GM23338 (cell line): ENCODE measurements at regions not wholly inside any gene's neighbourhood (a gene's known extent, or its start where the extent isn't known, plus 50 kb on each side); places are given as distances from the start of the nearest gene placed in this dataset.

Experiments used
- ATAC-seq: fragments of 200-7000 bp; cut with Tn5 transposase; 3 replicates; pipeline ENCODE4 v1.9.1; 2020
- DNase-seq: peaks from one replicate; pipeline ENCODE4 v3.0.0-alpha.2; 2015; ENCODE audit warnings: low spot score
- H2AFZ ChIP-seq: fragments of 200-600 bp; sonication (generic); 2 replicates; pipeline ENCODE4 v1.8.0; 2016; ENCODE audit warnings: antibody characterized with exemption, mild to moderate bottlenecking, moderate library complexity
- H3F3A ChIP-seq: fragments of 200-600 bp; sonication (generic); replicated peaks from 2 replicates; pipeline ENCODE4 v1.8.0; 2017; ENCODE audit warnings: antibody characterized with exemption, mixed run types, low read depth
- H3K27ac ChIP-seq: fragments of 200-600 bp; sonication (generic); 2 replicates; pipeline ENCODE4 v1.6.1; 2016; ENCODE audit warnings: low read depth
- H3K27me3 ChIP-seq: fragments of 200-600 bp; sonication (generic); 2 replicates; pipeline ENCODE4 v1.8.0; 2016; ENCODE audit warnings: mild to moderate bottlenecking, mixed run types, moderate library complexity; ENCODE audit not compliant: insufficient read depth
- H3K36me3 ChIP-seq: fragments of 200-600 bp; sonication (generic); 2 replicates; pipeline ENCODE4 v1.8.0; 2016; ENCODE audit warnings: mild to moderate bottlenecking; ENCODE audit not compliant: insufficient read depth
- H3K4me1 ChIP-seq: fragments of 200-600 bp; sonication (generic); 2 replicates; pipeline ENCODE4 v1.8.0; 2016; ENCODE audit warnings: mild to moderate bottlenecking, moderate library complexity; ENCODE audit not compliant: insufficient read depth
- H3K4me2 ChIP-seq: fragments of 200-600 bp; sonication (generic); 2 replicates; pipeline ENCODE4 v1.7.1; 2017; ENCODE audit warnings: mixed run types
- H3K4me3 ChIP-seq: fragments of 200-600 bp; sonication (generic); 2 replicates; pipeline ENCODE4 v1.6.1; 2016; ENCODE audit warnings: mixed run types
- H3K79me2 ChIP-seq: fragments of 200-600 bp; sonication (generic); replicated peaks from 2 replicates; pipeline ENCODE4 v1.8.0; 2017; ENCODE audit warnings: mild to moderate bottlenecking; ENCODE audit not compliant: insufficient read depth
- H3K9me2 ChIP-seq: fragments of 200-600 bp; sonication (generic); 2 replicates; pipeline ENCODE4 v1.8.0; 2017; ENCODE audit not compliant: insufficient read depth
- H4K20me1 ChIP-seq: fragments of 200-600 bp; sonication (generic); replicated peaks from 2 replicates; pipeline ENCODE4 v1.8.0; 2017; ENCODE audit warnings: mild to moderate bottlenecking; ENCODE audit not compliant: insufficient read depth
- H3K27ac Mint-ChIP-seq: 2 replicates; pipeline ENCODE4 v1.8.0; 2020; ENCODE audit warnings: inconsistent platforms, mild to moderate bottlenecking, moderate library complexity, mixed read lengths
- H3K27me3 Mint-ChIP-seq: 3 replicates; pipeline ENCODE4 v1.8.0; 2022; ENCODE audit warnings: low read depth, mild to moderate bottlenecking, moderate library complexity, mixed read lengths, inconsistent platforms; ENCODE audit not compliant: insufficient read depth, poor library complexity
- H3K36me3 Mint-ChIP-seq: 3 replicates; pipeline ENCODE4 v1.8.0; 2021; ENCODE audit warnings: low read depth, mild to moderate bottlenecking, inconsistent platforms, moderate library complexity, mixed read lengths
- H3K4me1 Mint-ChIP-seq: 3 replicates; pipeline ENCODE4 v1.8.0; 2020; ENCODE audit warnings: mild to moderate bottlenecking, inconsistent platforms, mixed read lengths
- H3K4me3 Mint-ChIP-seq: 3 replicates; pipeline ENCODE4 v1.8.0; 2021; ENCODE audit warnings: moderate library complexity, mild to moderate bottlenecking, inconsistent platforms, mixed read lengths
- H3K9me3 Mint-ChIP-seq: 3 replicates; pipeline ENCODE4 v1.8.0; 2020; ENCODE audit warnings: moderate library complexity, mild to moderate bottlenecking, inconsistent platforms, mixed read lengths
- EZH2 ChIP-seq: fragments of 200-600 bp; sonication (generic); IDR thresholded peaks from one replicate; pipeline ENCODE4 v1.8.0; 2017; ENCODE audit warnings: antibody characterized with exemption, mild to moderate bottlenecking, low read depth; ENCODE audit not compliant: unreplicated experiment
- EZH2phosphoT487 ChIP-seq: fragments of 200-600 bp; sonication (generic); IDR thresholded peaks from one replicate; pipeline ENCODE4 v1.8.1; 2018; ENCODE audit warnings: antibody characterized with exemption; ENCODE audit not compliant: unreplicated experiment
- POLR2AphosphoS5 ChIP-seq: IDR thresholded peaks from 2 replicates; pipeline ENCODE4 v1.6.1; 2016; ENCODE audit warnings: antibody characterized with exemption, low read depth
- STAT1 ChIP-seq: IDR thresholded peaks from one replicate; pipeline ENCODE4 v1.6.1; 2016; ENCODE audit warnings: antibody characterized with exemption; ENCODE audit not compliant: unreplicated experiment
- ZNF114 ChIP-seq: fragments of 250-450 bp; sonication (Bioruptor Pico); IDR thresholded peaks from 2 replicates; pipeline ENCODE4 v1.5.0; 2020; ENCODE audit warnings: mild to moderate bottlenecking, moderate library complexity
- TF ChIP-seq, protein P1 (sequence below): IDR thresholded peaks from one replicate; pipeline ENCODE4 v1.6.1; 2018; ENCODE audit warnings: antibody characterized with exemption; ENCODE audit not compliant: unreplicated experiment
- TF ChIP-seq, protein P2 (sequence below), 2 experiments: fragments of 200-600 bp in 1 of 2; sonication (generic) in 1 of 2; conservative IDR thresholded peaks; 2 replicates each; pipeline versions ENCODE4 v1.5.1 to v1.6.1; 2016 to 2017; ENCODE audit warnings: antibody characterized with exemption in 2 of 2, low read depth in 2 of 2, mild to moderate bottlenecking in 2 of 2, moderate library complexity in 1 of 2
- TF ChIP-seq, protein P3 (sequence below): fragments of 250-450 bp; sonication (Bioruptor Pico); IDR thresholded peaks from 2 replicates; pipeline ENCODE4 v1.5.0; 2020; ENCODE audit warnings: mild to moderate bottlenecking, moderate library complexity

DNA sequence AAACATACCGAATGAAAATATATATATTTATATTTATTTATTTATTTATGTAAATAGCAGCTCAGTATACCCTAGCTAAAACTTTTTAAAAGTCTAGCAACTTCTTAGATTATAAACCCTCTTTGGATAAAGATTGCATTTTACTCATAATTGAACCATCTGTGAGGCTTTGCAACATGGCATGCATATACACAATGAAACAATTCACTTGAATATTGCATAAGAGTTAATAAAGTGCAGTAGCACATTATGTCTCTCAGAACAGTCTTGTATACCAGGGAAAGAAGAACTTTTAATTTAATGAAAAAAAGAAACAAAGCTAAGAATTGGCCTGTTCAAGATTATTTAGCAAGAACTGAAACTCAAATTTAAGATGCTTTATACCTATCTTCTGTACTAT, 1363.9 kb upstream of the ADGRL2 start:
- DNase-seq, result no peak
- H3K4me3 Mint-ChIP-seq, result no peak overlapping the region

More for the DNA sequence above, 1363.9 kb upstream of the ADGRL2 start:
- no peak overlapping the region for H2AFZ ChIP-seq
- no peak for ATAC-seq
- H3K79me2 ChIP-seq, result no peaks in the 10 kb centered on the region
- peaks cover 4% of the 10 kb centered on the region; the same call in 1 of the 2 replicates for H3K4me1 ChIP-seq
- H3K27me3 ChIP-seq, result no peaks in the 10 kb centered on the region
- peaks cover 8% of the 10 kb centered on the region; the same call in 1 of the 2 replicates for H3K9me2 ChIP-seq
- Mint-ChIP-seq H3K27ac (no peak overlapping the region), H3K27me3 (no peaks in the 10 kb centered on the region), H3K4me1 (peaks cover 16% of the 10 kb centered on the region; the same call in 2 of the 3 replicates), H3K36me3 (no peaks in the 10 kb centered on the region), H3K9me3 (no peaks in the 10 kb centered on the region)
- no peaks in the 10 kb centered on the region for H3K36me3 ChIP-seq
- TF ChIP-seq, protein P1, sequence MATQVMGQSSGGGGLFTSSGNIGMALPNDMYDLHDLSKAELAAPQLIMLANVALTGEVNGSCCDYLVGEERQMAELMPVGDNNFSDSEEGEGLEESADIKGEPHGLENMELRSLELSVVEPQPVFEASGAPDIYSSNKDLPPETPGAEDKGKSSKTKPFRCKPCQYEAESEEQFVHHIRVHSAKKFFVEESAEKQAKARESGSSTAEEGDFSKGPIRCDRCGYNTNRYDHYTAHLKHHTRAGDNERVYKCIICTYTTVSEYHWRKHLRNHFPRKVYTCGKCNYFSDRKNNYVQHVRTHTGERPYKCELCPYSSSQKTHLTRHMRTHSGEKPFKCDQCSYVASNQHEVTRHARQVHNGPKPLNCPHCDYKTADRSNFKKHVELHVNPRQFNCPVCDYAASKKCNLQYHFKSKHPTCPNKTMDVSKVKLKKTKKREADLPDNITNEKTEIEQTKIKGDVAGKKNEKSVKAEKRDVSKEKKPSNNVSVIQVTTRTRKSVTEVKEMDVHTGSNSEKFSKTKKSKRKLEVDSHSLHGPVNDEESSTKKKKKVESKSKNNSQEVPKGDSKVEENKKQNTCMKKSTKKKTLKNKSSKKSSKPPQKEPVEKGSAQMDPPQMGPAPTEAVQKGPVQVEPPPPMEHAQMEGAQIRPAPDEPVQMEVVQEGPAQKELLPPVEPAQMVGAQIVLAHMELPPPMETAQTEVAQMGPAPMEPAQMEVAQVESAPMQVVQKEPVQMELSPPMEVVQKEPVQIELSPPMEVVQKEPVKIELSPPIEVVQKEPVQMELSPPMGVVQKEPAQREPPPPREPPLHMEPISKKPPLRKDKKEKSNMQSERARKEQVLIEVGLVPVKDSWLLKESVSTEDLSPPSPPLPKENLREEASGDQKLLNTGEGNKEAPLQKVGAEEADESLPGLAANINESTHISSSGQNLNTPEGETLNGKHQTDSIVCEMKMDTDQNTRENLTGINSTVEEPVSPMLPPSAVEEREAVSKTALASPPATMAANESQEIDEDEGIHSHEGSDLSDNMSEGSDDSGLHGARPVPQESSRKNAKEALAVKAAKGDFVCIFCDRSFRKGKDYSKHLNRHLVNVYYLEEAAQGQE, result no peak
- TF ChIP-seq EZH2, result no peak
- TF ChIP-seq, protein P2, sequence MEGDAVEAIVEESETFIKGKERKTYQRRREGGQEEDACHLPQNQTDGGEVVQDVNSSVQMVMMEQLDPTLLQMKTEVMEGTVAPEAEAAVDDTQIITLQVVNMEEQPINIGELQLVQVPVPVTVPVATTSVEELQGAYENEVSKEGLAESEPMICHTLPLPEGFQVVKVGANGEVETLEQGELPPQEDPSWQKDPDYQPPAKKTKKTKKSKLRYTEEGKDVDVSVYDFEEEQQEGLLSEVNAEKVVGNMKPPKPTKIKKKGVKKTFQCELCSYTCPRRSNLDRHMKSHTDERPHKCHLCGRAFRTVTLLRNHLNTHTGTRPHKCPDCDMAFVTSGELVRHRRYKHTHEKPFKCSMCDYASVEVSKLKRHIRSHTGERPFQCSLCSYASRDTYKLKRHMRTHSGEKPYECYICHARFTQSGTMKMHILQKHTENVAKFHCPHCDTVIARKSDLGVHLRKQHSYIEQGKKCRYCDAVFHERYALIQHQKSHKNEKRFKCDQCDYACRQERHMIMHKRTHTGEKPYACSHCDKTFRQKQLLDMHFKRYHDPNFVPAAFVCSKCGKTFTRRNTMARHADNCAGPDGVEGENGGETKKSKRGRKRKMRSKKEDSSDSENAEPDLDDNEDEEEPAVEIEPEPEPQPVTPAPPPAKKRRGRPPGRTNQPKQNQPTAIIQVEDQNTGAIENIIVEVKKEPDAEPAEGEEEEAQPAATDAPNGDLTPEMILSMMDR (conservative IDR thresholded peaks at IDR 0.05; ENCODE audit: low read depth in 2 of 2), result no peak
- no peak for TF ChIP-seq POLR2AphosphoS5
- TF ChIP-seq EZH2phosphoT487, result no peak
- TF ChIP-seq, protein P3, sequence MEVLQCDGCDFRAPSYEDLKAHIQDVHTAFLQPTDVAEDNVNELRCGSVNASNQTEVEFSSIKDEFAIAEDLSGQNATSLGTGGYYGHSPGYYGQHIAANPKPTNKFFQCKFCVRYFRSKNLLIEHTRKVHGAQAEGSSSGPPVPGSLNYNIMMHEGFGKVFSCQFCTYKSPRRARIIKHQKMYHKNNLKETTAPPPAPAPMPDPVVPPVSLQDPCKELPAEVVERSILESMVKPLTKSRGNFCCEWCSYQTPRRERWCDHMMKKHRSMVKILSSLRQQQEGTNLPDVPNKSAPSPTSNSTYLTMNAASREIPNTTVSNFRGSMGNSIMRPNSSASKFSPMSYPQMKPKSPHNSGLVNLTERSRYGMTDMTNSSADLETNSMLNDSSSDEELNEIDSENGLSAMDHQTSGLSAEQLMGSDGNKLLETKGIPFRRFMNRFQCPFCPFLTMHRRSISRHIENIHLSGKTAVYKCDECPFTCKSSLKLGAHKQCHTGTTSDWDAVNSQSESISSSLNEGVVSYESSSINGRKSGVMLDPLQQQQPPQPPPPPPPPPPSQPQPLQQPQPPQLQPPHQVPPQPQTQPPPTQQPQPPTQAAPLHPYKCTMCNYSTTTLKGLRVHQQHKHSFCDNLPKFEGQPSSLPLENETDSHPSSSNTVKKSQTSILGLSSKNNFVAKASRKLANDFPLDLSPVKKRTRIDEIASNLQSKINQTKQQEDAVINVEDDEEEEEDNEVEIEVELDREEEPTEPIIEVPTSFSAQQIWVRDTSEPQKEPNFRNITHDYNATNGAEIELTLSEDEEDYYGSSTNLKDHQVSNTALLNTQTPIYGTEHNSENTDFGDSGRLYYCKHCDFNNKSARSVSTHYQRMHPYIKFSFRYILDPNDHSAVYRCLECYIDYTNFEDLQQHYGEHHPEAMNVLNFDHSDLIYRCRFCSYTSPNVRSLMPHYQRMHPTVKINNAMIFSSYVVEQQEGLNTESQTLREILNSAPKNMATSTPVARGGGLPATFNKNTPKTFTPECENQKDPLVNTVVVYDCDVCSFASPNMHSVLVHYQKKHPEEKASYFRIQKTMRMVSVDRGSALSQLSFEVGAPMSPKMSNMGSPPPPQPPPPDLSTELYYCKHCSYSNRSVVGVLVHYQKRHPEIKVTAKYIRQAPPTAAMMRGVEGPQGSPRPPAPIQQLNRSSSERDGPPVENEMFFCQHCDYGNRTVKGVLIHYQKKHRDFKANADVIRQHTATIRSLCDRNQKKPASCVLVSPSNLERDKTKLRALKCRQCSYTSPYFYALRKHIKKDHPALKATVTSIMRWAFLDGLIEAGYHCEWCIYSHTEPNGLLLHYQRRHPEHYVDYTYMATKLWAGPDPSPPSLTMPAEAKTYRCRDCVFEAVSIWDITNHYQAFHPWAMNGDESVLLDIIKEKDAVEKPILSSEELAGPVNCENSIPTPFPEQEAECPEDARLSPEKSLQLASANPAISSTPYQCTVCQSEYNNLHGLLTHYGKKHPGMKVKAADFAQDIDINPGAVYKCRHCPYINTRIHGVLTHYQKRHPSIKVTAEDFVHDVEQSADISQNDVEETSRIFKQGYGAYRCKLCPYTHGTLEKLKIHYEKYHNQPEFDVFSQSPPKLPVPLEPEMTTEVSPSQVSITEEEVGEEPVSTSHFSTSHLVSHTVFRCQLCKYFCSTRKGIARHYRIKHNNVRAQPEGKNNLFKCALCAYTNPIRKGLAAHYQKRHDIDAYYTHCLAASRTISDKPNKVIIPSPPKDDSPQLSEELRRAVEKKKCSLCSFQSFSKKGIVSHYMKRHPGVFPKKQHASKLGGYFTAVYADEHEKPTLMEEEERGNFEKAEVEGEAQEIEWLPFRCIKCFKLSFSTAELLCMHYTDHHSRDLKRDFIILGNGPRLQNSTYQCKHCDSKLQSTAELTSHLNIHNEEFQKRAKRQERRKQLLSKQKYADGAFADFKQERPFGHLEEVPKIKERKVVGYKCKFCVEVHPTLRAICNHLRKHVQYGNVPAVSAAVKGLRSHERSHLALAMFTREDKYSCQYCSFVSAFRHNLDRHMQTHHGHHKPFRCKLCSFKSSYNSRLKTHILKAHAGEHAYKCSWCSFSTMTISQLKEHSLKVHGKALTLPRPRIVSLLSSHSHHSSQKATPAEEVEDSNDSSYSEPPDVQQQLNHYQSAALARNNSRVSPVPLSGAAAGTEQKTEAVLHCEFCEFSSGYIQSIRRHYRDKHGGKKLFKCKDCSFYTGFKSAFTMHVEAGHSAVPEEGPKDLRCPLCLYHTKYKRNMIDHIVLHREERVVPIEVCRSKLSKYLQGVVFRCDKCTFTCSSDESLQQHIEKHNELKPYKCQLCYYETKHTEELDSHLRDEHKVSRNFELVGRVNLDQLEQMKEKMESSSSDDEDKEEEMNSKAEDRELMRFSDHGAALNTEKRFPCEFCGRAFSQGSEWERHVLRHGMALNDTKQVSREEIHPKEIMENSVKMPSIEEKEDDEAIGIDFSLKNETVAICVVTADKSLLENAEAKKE (CRISPR knock-in tag), result no peak
- no peak for TF ChIP-seq ZNF114
- TF ChIP-seq STAT1, result no peak
- no peaks in the 10 kb centered on the region for H4K20me1 ChIP-seq
- no peak overlapping the region for H3K27ac ChIP-seq
- no peak overlapping the region for H3K4me2 ChIP-seq
- H3F3A ChIP-seq, result no peaks in the 10 kb centered on the region
- no peak overlapping the region for H3K4me3 ChIP-seq
